ENCODE measurements at regions not wholly inside any gene's neighbourhood (a gene's known extent, or its start where the extent isn't known, plus 50 kb on each side); places are given as distances from the start of the nearest gene placed in this dataset.

DNA sequence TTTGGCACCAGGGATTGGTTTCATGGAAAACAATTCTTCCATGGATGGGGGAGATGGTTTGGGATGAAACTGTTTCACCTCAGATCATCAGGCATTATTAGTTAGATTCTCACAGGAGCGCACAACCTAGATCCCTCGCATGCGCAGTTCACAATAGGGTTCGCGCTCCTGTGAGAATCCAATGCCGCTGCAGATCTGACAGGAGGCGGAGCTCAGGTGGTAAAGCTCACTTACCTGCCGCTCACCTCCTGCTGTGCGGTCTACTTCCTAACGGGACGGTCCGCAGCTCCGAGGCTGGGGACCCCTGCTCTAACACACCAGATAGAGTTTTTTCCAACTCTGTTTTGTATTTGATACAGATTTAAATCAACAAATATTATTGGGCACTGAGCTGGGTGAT lies 286.5 kb downstream of the MTX2 start:
- TF ChIP-seq, protein P1, sequence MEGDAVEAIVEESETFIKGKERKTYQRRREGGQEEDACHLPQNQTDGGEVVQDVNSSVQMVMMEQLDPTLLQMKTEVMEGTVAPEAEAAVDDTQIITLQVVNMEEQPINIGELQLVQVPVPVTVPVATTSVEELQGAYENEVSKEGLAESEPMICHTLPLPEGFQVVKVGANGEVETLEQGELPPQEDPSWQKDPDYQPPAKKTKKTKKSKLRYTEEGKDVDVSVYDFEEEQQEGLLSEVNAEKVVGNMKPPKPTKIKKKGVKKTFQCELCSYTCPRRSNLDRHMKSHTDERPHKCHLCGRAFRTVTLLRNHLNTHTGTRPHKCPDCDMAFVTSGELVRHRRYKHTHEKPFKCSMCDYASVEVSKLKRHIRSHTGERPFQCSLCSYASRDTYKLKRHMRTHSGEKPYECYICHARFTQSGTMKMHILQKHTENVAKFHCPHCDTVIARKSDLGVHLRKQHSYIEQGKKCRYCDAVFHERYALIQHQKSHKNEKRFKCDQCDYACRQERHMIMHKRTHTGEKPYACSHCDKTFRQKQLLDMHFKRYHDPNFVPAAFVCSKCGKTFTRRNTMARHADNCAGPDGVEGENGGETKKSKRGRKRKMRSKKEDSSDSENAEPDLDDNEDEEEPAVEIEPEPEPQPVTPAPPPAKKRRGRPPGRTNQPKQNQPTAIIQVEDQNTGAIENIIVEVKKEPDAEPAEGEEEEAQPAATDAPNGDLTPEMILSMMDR (IDR thresholded peaks at IDR 0.05) = no peak
- H3K9me3 ChIP-seq = no peaks in the 10 kb centered on the region
- H3K27ac ChIP-seq = no peak overlapping the region
- no peaks in the 10 kb centered on the region for H3K27me3 ChIP-seq (replicated peaks; ENCODE audit: insufficient read depth)
- H3K36me3 ChIP-seq = no peaks in the 10 kb centered on the region
- DNase-seq (ENCODE audit: low spot score) = no peak
- ATAC-seq (ENCODE audit: insufficient number of reproducible peaks, low FRiP score, low read depth) = no peak
- peaks cover 10 to 25% of the 10 kb centered on the region in 2 donors for H3K4me1 ChIP-seq (ENCODE audit: control insufficient read depth in 1 of 2, low read depth in 2 of 2)
- H3K4me3 ChIP-seq = no peak overlapping the region

DNA sequence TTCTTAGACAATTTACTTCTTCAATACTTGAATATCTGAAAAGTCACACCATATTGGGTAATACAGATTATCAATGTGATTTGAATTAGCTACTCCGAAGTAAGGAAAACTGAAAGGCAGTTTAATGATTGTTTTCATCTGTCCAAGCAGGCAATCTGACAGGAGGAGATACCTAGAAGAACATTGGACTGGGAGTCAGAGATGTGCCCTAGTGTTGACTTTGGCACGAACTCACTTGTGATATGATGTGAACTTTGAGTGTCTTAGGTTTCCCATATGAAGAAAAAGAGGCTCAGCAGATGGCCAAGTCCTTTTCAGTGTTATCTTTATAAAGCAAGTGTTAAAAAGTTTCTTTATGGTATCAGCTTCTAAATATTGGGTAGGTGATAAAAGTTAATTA lies 287.1 kb downstream of the MTX2 start:
- peaks cover 10 to 25% of the 10 kb centered on the region in 2 donors for H3K4me1 ChIP-seq (ENCODE audit: control insufficient read depth in 1 of 2, low read depth in 2 of 2)
- DNase-seq (ENCODE audit: low spot score) = no peak
- ATAC-seq (ENCODE audit: insufficient number of reproducible peaks, low FRiP score, low read depth) = no peak
- TF ChIP-seq, protein P1 (IDR thresholded peaks at IDR 0.05) = no peak
- H3K27me3 ChIP-seq (replicated peaks; ENCODE audit: insufficient read depth) = no peaks in the 10 kb centered on the region
- no peak overlapping the region for H3K4me3 ChIP-seq
- H3K9me3 ChIP-seq = no peaks in the 10 kb centered on the region
- H3K27ac ChIP-seq = no peak overlapping the region
- H3K36me3 ChIP-seq = no peaks in the 10 kb centered on the region

DNA sequence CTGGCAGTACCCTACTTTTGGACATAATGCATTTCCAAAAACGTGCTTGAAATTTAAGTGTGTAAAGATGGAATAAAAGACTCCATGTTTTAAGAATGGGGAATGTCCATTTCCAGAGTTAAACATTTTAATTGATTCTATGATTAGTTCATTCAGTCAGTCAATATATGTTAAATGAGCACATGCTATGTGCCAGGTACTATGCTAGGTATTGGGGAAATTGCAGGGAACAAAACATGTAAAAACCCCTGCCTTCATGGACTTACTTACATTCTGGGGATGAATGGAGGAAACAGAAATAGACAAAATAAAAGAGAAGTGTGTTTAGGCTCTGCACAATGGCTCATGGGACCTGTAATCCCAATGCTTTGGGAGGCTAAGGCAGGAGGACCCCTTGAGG lies 288.6 kb downstream of the MTX2 start:
- ATAC-seq (ENCODE audit: insufficient number of reproducible peaks, low FRiP score, low read depth) = no peak
- Histone ChIP-seq H3K4me1 (ENCODE audit: control insufficient read depth in 1 of 2, low read depth in 2 of 2) (peaks cover 5 to 22% of the 10 kb centered on the region in 2 donors), H3K27ac (no peak overlapping the region), H3K9me3 (no peaks in the 10 kb centered on the region), H3K36me3 (no peaks in the 10 kb centered on the region), H3K27me3 (replicated peaks; ENCODE audit: insufficient read depth) (no peaks in the 10 kb centered on the region), H3K4me3 (no peak overlapping the region)
- DNase-seq (ENCODE audit: low spot score) = no peak
- TF ChIP-seq, protein P1 (IDR thresholded peaks at IDR 0.05) = no peak

DNA sequence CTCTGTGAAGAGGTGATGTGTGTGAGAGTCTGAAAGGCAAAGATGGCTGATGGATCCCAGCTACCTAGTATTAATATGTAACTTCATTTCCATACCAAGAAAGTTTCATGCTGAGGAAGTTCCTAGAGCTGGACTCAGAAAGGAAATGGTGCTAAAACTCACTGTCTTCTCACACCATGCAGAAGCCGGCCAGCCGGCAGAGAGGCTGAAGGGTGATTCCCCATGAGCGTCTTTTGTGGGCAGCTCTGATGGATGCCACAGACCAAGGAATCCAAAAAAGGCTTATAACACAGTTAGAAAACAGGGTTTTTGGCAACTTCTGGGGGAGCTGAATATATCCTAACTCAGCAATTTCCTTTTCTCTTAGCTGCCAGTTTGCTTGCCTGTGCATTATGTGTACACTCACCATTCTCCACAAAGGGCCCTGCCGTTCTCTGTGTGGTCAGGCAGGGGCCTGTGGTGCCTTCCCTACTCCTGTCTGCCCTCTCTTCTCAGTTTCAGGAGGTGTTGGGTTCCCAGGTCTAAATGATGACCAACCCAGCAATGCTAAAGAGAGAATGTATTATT lies 289.4 kb downstream of the MTX2 start:
- DNase-seq (ENCODE audit: low spot score) = no peak
- no peaks in the 10 kb centered on the region for H3K27me3 ChIP-seq (replicated peaks; ENCODE audit: insufficient read depth)
- TF ChIP-seq, protein P1 (IDR thresholded peaks at IDR 0.05) = no peak
- H3K4me1 ChIP-seq (ENCODE audit: control insufficient read depth in 1 of 2, low read depth in 2 of 2) = peaks cover 0 to 13% of the 10 kb centered on the region in 2 donors
- no peaks in the 10 kb centered on the region for H3K36me3 ChIP-seq
- no peak overlapping the region for H3K4me3 ChIP-seq
- no peak overlapping the region for H3K27ac ChIP-seq
- ATAC-seq (ENCODE audit: insufficient number of reproducible peaks, low FRiP score, low read depth) = no peak
- no peaks in the 10 kb centered on the region for H3K9me3 ChIP-seq

DNA sequence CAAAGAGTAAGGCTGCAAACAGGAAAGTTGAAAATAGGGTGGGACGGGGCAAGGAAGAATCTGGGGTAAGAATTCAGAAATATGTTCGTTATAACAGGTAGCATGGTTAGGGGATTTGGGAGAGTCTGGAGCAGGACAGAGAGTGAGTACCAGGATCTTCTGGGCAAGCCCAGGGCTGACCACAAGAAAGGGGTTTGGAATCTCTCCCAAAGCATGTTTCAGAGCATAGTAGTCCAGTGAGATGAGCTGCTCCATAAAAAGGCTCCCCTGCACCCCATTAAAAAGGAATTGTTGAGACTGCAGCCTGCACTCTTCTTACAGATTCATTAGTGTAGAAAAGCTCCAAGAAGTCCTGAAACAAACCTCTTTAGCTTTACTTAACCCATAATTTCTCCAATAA lies 291.1 kb downstream of the MTX2 start:
- Histone ChIP-seq H3K27me3 (replicated peaks; ENCODE audit: insufficient read depth) (no peaks in the 10 kb centered on the region), H3K9me3 (no peaks in the 10 kb centered on the region), H3K4me3 (no peak overlapping the region), H3K36me3 (no peaks in the 10 kb centered on the region), H3K4me1 (ENCODE audit: control insufficient read depth in 1 of 2, low read depth in 2 of 2) (peaks cover 0 to 13% of the 10 kb centered on the region in 2 donors), H3K27ac (no peak overlapping the region)
- TF ChIP-seq, protein P1 (IDR thresholded peaks at IDR 0.05) = no peak
- DNase-seq (ENCODE audit: low spot score) (no peak), ATAC-seq (ENCODE audit: insufficient number of reproducible peaks, low FRiP score, low read depth) (no peak)

Data from thoracic aorta (tissue), 2 donors.